WI38 (cell line): ENCODE measurements at regions not wholly inside any gene's neighbourhood (a gene's known extent, or its start where the extent isn't known, plus 50 kb on each side); places are given as distances from the start of the nearest gene placed in this dataset.

Experiments used
- H3K4me3 ChIP-seq: 2 replicates; pipeline ENCODE4 v1.5.1; 2011; ENCODE audit warnings: low read depth, mild to moderate bottlenecking, control low read depth, low read length
- CTCF ChIP-seq: IDR thresholded peaks from 2 replicates; pipeline ENCODE4 v1.5.1; 2012; ENCODE audit warnings: low read depth, mild to moderate bottlenecking, control low read depth, low read length

GRCh38 chr2:176986487-176986886 lies 226.1 kb upstream of the HNRNPA3 start:
- TF ChIP-seq CTCF, result no peak
- H3K4me3 ChIP-seq, result no peak overlapping the region

- H3K4me3 ChIP-seq, result no peak overlapping the region
- no peak for TF ChIP-seq CTCF
Measured at GRCh38 chr2:176991411-176991810, 221.2 kb upstream of the HNRNPA3 start.

GRCh38 chr2:176997074-176997791 lies 215.4 kb upstream of the HNRNPA3 start:
- TF ChIP-seq CTCF, result no peak

GRCh38 chr2:176997792-176998169 lies 214.8 kb upstream of the HNRNPA3 start:
- TF ChIP-seq CTCF, result no peak

More at GRCh38 chr2:176997074-176997791, 215.4 kb upstream of the HNRNPA3 start:
- H3K4me3 ChIP-seq, result no peak overlapping the region

GRCh38 chr2:176999301-176999700 lies 213.3 kb upstream of the HNRNPA3 start:
- H3K4me3 ChIP-seq, result no peak overlapping the region
- no peak for TF ChIP-seq CTCF

More at GRCh38 chr2:176997792-176998169, 214.8 kb upstream of the HNRNPA3 start:
- no peak overlapping the region for H3K4me3 ChIP-seq

GRCh38 chr2:177000061-177000714 lies 212.4 kb upstream of the HNRNPA3 start:
- TF ChIP-seq CTCF, result no peak
- H3K4me3 ChIP-seq, result no peak overlapping the region

GRCh38 chr2:177000715-177001072 lies 211.9 kb upstream of the HNRNPA3 start:
- TF ChIP-seq CTCF, result no peak
- no peak overlapping the region for H3K4me3 ChIP-seq
